Lower leg skin (tissue), 4 donors: ENCODE measurements at regions not wholly inside any gene's neighbourhood (a gene's known extent, or its start where the extent isn't known, plus 50 kb on each side); places are given as distances from the start of the nearest gene placed in this dataset.

ENCODE experiments used
- DNase-seq, 2 donors: peaks; one replicate each; pipeline ENCODE4 v3.0.0-alpha.2; 2019; ENCODE audit warnings: low spot score in 2 of 2
- H3K4me3 ChIP-seq: fragments of 200-600 bp; sonication (generic); 2 replicates; pipeline ENCODE4 v1.5.1; 2017; ENCODE audit warnings: mild to moderate bottlenecking, low read depth; ENCODE audit not compliant: poor library complexity, severe bottlenecking
- CTCF ChIP-seq, 3 donors: fragments of 450-650 bp; IDR thresholded peaks; one replicate each; pipeline ENCODE4 v1.5.1; 2016; ENCODE audit warnings: antibody characterized with exemption in 3 of 3, mild to moderate bottlenecking in 3 of 3, moderate library complexity in 2 of 3
- POLR2A ChIP-seq, 2 donors: fragments of 450-650 bp; IDR thresholded peaks; one replicate each; pipeline ENCODE4 v1.6.1; 2016 to 2017; ENCODE audit warnings: antibody characterized with exemption in 2 of 2, mild to moderate bottlenecking in 1 of 2, moderate library complexity in 1 of 2
- WGBS, 2 donors: methylation state at CpG; one replicate each; pipeline ENCODE4 v1.1.5; 2018; 5-methylcytosine and 5-hydroxymethylcytosine counted together
- intact Hi-C: fragments of 100-400 bp; cut with DNase I; formaldehyde crosslinking; loops from one replicate; pipeline ENCODE4 v1.15.0; 2023; ENCODE audit warnings: low total_unique reads

GRCh38 chr2:7884338-7884737 is 797.5 kb upstream of the ID2 start:
- 68 to 74% methylated on average over 4 of the region's 4 CpGs for WGBS, 2 donors
- DNase-seq, result no peak
- no peak overlapping the region for H3K4me3 ChIP-seq
- TF ChIP-seq POLR2A (IDR thresholded peaks at IDR 0.05) (no peak), CTCF (IDR thresholded peaks at IDR 0.05) (no peak)
- intact Hi-C loops, result no loop called here

- intact Hi-C loops, result no loop called here
- 86 to 97% methylated on average over 2 of the region's 2 CpGs for WGBS, 2 donors
- H3K4me3 ChIP-seq, result no peak overlapping the region
- TF ChIP-seq CTCF (IDR thresholded peaks at IDR 0.05), result no peak
- no peak for TF ChIP-seq POLR2A (IDR thresholded peaks at IDR 0.05)
- DNase-seq, result no peak
Observed at GRCh38 chr2:7886666-7887065, 795.2 kb upstream of the ID2 start.

- intact Hi-C loops, result no loop called here
- WGBS, 2 donors, result 68 to 69% methylated on average over 7 of the region's 7 CpGs
- H3K4me3 ChIP-seq, result no peak overlapping the region
- no peak for DNase-seq
- no peak for TF ChIP-seq CTCF (IDR thresholded peaks at IDR 0.05)
- TF ChIP-seq POLR2A (IDR thresholded peaks at IDR 0.05), result no peak
Observed at GRCh38 chr2:7887441-7887840, 794.4 kb upstream of the ID2 start.

- no peak for DNase-seq
- TF ChIP-seq CTCF (IDR thresholded peaks at IDR 0.05) (no peak), POLR2A (IDR thresholded peaks at IDR 0.05) (no peak)
- no peak overlapping the region for H3K4me3 ChIP-seq
- intact Hi-C loops, result no loop called here
- WGBS, 2 donors, result 80 to 86% methylated on average over 4 of the region's 4 CpGs
Observed at GRCh38 chr2:7888876-7889275, 793.0 kb upstream of the ID2 start.

DNA sequence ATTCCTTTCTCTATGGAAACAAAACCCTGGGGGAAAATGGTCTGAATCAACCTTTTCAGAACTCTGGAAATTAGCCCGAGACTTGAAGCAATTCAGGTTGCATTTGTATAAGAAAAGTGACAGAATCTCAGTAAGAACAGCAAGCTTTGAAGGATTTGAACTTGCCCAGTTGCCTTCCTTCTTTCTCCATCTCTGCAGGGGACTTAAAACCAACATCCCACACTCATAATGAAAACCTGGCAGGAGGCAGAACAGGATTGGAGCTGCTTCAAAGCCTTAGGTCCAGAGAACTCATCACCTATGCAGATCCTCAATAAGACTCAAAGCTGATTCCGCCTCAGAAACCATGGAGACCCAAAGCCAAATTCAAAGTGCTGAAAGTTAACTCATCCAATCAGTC is 790.5 kb upstream of the ID2 start:
- TF ChIP-seq POLR2A (IDR thresholded peaks at IDR 0.05) (no peak), CTCF (IDR thresholded peaks at IDR 0.05) (no peak)
- 85 to 96% methylated on average over 2 of the region's 2 CpGs for WGBS, 2 donors
- intact Hi-C loops, result no loop called here
- DNase-seq, result no peak
- H3K4me3 ChIP-seq, result no peak overlapping the region

DNA sequence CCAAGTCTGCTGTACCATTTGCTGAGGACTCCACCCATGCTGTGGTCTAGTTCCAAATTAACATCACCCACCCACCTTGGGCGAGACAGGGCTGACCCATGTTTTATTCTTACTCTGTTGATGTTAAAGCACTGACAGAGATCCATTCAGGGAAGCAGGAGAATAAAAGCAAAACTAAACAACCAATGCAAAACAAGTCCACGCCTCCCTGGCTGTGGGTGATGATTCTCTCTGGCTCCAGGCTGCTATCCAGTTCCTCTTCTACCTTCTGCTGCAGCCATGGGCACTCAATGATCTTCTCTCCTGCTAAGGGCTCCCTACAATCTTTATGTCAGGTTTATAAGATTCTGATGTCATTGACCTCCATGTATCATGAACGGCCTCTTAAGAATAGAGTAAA is 786.6 kb upstream of the ID2 start:
- TF ChIP-seq POLR2A (IDR thresholded peaks at IDR 0.05), result no peak
- TF ChIP-seq CTCF (IDR thresholded peaks at IDR 0.05), result no peak
- H3K4me3 ChIP-seq, result no peak overlapping the region
- WGBS, 2 donors, result 83 to 85% methylated on average over 3 of the region's 3 CpGs
- intact Hi-C loops, result no loop called here
- DNase-seq, result no peak
